ENCODE measurements at regions not wholly inside any gene's neighbourhood (a gene's known extent, or its start where the extent isn't known, plus 50 kb on each side); places are given as distances from the start of the nearest gene placed in this dataset.
A peak's percentile ranks its signal among the peaks of the same experiment; 100 is the strongest.

GRCh38 chr6:119965008-119965407, 615.4 kb upstream of the MAN1A1 start (continued):
- no peak for TF ChIP-seq ZBTB10 (CRISPR knock-in tag; IDR thresholded peaks at IDR 0.05; ENCODE audit: borderline replicate concordance)
- no peak for TF ChIP-seq GMEB2 (CRISPR knock-in tag; IDR thresholded peaks at IDR 0.05; ENCODE audit: low read depth)
- no peak for TF ChIP-seq RFXAP (CRISPR knock-in tag; IDR thresholded peaks at IDR 0.05; ENCODE audit: borderline replicate concordance)
- no peak for TF ChIP-seq ZNF772 (CRISPR knock-in tag; IDR thresholded peaks at IDR 0.05)
- TF ChIP-seq MZF1 (CRISPR knock-in tag; IDR thresholded peaks at IDR 0.05; ENCODE audit: borderline replicate concordance) = no peak
- TF ChIP-seq ZNF564 (CRISPR knock-in tag; IDR thresholded peaks at IDR 0.05) = no peak

- POLR2A ChIA-PET = no interaction called here
- ATAC-seq (no peak), DNase-seq (ENCODE audit: low spot score) (no peak), FAIRE-seq (no peak)
- Histone ChIP-seq H3K4me3 (replicated peaks in 1 of 3; ENCODE audit: insufficient read depth in 1 of 3, low read depth in 2 of 3, low read length in 3 of 3) (no peak overlapping the region), H3K4me1 (ENCODE audit: insufficient read depth, low read length) (no peaks in the 10 kb centered on the region), H3K4me2 (ENCODE audit: low read depth, low read length) (no peak overlapping the region), H4K20me1 (ENCODE audit: insufficient read depth, low read length) (no peaks in the 10 kb centered on the region), H2AFZ (ENCODE audit: low read length) (no peak overlapping the region), H3K9me3 (ENCODE audit: low read length) (no peaks in the 10 kb centered on the region), H3K36me3 (replicated peaks in 1 of 2; ENCODE audit: control insufficient read depth in 1 of 2, insufficient read depth in 2 of 2, low read length in 2 of 2) (no peaks in the 10 kb centered on the region), H3K9ac (ENCODE audit: insufficient read depth, low read depth, low read length) (no peak overlapping the region), H3K79me2 (ENCODE audit: insufficient read depth, low read length) (no peaks in the 10 kb centered on the region), H3K27ac (ENCODE audit: extremely low read length, insufficient read depth, low read length) (no peak overlapping the region), H3K27me3 (ENCODE audit: control insufficient read depth in 1 of 2, insufficient read depth in 2 of 2, low read length in 2 of 2) (no peaks in the 10 kb centered on the region)
- no TSS peak for BruUV-seq (replicated peaks)
- intact Hi-C loops (cut with micrococcal nuclease; ENCODE audit: unreplicated experiment) = no loop called here
- CTCF ChIA-PET (ENCODE audit: low intra/inter-chr PET ratio, low total read pairs) = no interaction called here
- 30% methylated on average over 2 of the region's 2 CpGs for WGBS (ENCODE audit: low lambda C conversion rate)
- in situ Hi-C loops (cut with HindIII; ENCODE audit: extremely low pct_ligation_motif_present, low pct_unique_long_range_greater_than_20kb) = no loop called here
- TF ChIP-seq ATF2 (CRISPR knock-in tag; IDR thresholded peaks at IDR 0.05) (no peak), ZNF720 (CRISPR knock-in tag; IDR thresholded peaks at IDR 0.05) (no peak), CEBPB (IDR thresholded peaks at IDR 0.05; ENCODE audit: borderline replicate concordance, low read depth, low read length) (peak; percentile 86; the same call in 1 of the 2 replicates), ZNF510 (CRISPR knock-in tag; IDR thresholded peaks at IDR 0.05; ENCODE audit: low read depth) (no peak), ZNF205 (CRISPR knock-in tag; IDR thresholded peaks at IDR 0.05) (no peak), ZSCAN30 (CRISPR knock-in tag; IDR thresholded peaks at IDR 0.05) (no peak), ZBTB3 (CRISPR knock-in tag; IDR thresholded peaks at IDR 0.05; ENCODE audit: borderline replicate concordance, low read depth) (no peak)
These were observed 612.9 kb upstream of the MAN1A1 start for GRCh38 chr6:119962505-119962904.
